ENCODE measurements at regions not wholly inside any gene's neighbourhood (a gene's known extent, or its start where the extent isn't known, plus 50 kb on each side); places are given as distances from the start of the nearest gene placed in this dataset.

DNA sequence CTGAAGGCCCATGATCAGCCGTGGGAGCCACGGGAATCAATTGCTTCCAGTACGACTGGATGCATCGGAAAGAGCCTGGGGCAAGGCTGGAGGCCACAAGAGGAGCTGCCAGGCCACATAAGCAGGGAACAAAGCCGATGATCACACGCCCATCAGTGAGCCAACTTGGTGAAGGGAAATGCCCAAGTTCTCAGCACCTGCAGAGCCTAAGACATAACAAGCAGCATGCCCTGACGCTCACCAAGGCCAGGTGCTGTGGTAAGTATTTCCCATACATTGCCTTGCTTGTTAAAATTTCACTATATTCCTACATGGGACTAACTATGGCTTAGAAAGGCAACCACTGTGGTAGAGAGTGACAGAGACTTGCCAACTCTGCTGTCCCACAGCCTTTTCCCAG lies 555.9 kb downstream of the BCL11B start:
- TF ChIP-seq, protein P1, sequence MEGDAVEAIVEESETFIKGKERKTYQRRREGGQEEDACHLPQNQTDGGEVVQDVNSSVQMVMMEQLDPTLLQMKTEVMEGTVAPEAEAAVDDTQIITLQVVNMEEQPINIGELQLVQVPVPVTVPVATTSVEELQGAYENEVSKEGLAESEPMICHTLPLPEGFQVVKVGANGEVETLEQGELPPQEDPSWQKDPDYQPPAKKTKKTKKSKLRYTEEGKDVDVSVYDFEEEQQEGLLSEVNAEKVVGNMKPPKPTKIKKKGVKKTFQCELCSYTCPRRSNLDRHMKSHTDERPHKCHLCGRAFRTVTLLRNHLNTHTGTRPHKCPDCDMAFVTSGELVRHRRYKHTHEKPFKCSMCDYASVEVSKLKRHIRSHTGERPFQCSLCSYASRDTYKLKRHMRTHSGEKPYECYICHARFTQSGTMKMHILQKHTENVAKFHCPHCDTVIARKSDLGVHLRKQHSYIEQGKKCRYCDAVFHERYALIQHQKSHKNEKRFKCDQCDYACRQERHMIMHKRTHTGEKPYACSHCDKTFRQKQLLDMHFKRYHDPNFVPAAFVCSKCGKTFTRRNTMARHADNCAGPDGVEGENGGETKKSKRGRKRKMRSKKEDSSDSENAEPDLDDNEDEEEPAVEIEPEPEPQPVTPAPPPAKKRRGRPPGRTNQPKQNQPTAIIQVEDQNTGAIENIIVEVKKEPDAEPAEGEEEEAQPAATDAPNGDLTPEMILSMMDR (IDR thresholded peaks at IDR 0.05), result no peak
- TF ChIP-seq POLR2A (IDR thresholded peaks at IDR 0.05), result no peak
- no peak for TF ChIP-seq EP300 (IDR thresholded peaks at IDR 0.05)
